NCI-H2196 treated with DMSO at 0.1 percent for 48 hours (cell line): ENCODE measurements at regions not wholly inside any gene's neighbourhood (a gene's known extent, or its start where the extent isn't known, plus 50 kb on each side); places are given as distances from the start of the nearest gene placed in this dataset.
"Not testable (repeated sequence)": the region's sequence is repeated elsewhere in the genome, so short reads cannot be mapped to it uniquely, and the experiment has no call there.

Experiments
- DNase-seq: peaks from one replicate; lab custom pipeline; 2025; ENCODE audit not compliant: unreplicated experiment; lab: John Stamatoyannopoulos, UW

- DNase-seq = not testable (repeated sequence)
These were observed 116.5 kb upstream of the SPATA31D4 start for GRCh38 chr9:81811688-81812087.

GRCh38 chr9:81814401-81814793 lies 113.8 kb upstream of the SPATA31D4 start:
- no peak for DNase-seq

- no peak for DNase-seq
These were observed 113.3 kb upstream of the SPATA31D4 start for GRCh38 chr9:81814794-81815464.

GRCh38 chr9:81815781-81816180 lies 112.4 kb upstream of the SPATA31D4 start:
- no peak for DNase-seq

GRCh38 chr9:81819155-81819554 lies 109.1 kb upstream of the SPATA31D4 start:
- DNase-seq = no peak

GRCh38 chr9:81819859-81820546 lies 108.2 kb upstream of the SPATA31D4 start:
- no peak for DNase-seq

GRCh38 chr9:81822301-81822865 lies 105.8 kb upstream of the SPATA31D4 start:
- no peak for DNase-seq

GRCh38 chr9:81822967-81823366 lies 105.3 kb upstream of the SPATA31D4 start:
- DNase-seq = no peak

GRCh38 chr9:81823672-81824554 lies 104.3 kb upstream of the SPATA31D4 start:
- DNase-seq = no peak

GRCh38 chr9:81824802-81825730 lies 103.2 kb upstream of the SPATA31D4 start:
- no peak for DNase-seq

- DNase-seq = no peak
These were observed 102.2 kb upstream of the SPATA31D4 start for GRCh38 chr9:81825846-81826516.

GRCh38 chr9:81826517-81826906 lies 101.7 kb upstream of the SPATA31D4 start:
- peak; percentile 54 for DNase-seq

GRCh38 chr9:81827616-81828296 lies 100.5 kb upstream of the SPATA31D4 start:
- DNase-seq = no peak

GRCh38 chr9:81829195-81829882 lies 98.9 kb upstream of the SPATA31D4 start:
- DNase-seq = no peak

GRCh38 chr9:81830431-81830830 lies 97.8 kb upstream of the SPATA31D4 start:
- not testable (repeated sequence) for DNase-seq

GRCh38 chr9:81832571-81833285 lies 95.5 kb upstream of the SPATA31D4 start:
- DNase-seq = no peak

GRCh38 chr9:81833563-81834345 lies 94.5 kb upstream of the SPATA31D4 start:
- no peak for DNase-seq
